ENCODE measurements at regions not wholly inside any gene's neighbourhood (a gene's known extent, or its start where the extent isn't known, plus 50 kb on each side); places are given as distances from the start of the nearest gene placed in this dataset.
A peak's percentile ranks its signal among the peaks of the same experiment; 100 is the strongest.
"Not testable (repeated sequence)": the region's sequence is repeated elsewhere in the genome, so short reads cannot be mapped to it uniquely, and the experiment has no call there.

GRCh38 chr7:69516238-69516820 lies 81.9 kb upstream of the AUTS2 start:
- no peak for DNase-seq (ENCODE audit: low read depth)

- peak; percentile 8 for DNase-seq (ENCODE audit: low read depth)
These were observed 80.1 kb upstream of the AUTS2 start for GRCh38 chr7:69517985-69518704.

GRCh38 chr7:69518705-69519077 lies 79.6 kb upstream of the AUTS2 start:
- no peak for DNase-seq (ENCODE audit: low read depth)

DNA sequence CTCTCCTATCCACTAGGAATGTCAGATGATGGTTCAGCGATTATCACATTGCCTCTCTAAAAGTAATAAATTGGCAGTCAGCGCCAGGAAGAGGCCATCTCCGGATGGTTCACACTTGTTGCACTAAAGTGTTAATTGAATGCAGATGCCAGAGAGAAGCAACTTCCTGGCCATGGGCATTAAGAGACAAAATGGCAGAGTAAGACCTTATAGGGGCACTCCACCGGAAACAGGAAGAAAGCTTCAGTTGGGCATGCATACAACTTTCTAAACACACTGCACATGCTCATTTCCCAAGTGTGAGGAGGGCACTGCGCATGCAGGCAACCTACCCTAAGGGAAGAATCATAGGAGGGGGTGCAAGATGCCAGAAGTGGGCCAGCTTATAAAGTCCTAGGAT lies 71.7 kb upstream of the AUTS2 start:
- no peak for DNase-seq (ENCODE audit: low read depth)

GRCh38 chr7:69527706-69528105 lies 70.6 kb upstream of the AUTS2 start:
- no peak for DNase-seq (ENCODE audit: low read depth)

DNA sequence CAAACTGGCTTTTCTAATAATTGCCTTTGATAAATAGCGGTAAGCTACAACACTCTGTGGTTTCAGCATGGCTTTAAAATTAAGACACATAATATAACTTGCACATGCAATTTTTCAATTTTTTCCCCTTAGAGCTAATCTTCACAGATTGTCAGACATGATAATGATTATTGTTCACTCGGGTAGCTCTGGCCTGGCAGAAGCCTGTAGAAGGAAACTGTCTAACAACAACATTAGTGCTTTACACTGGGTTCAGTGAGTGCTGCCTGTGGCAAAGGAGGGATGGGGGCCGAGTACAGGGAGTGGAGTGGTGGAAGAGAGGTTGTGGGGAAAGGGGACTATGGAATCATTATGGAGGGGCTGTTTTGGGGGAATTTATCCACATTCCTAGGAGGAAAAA lies 67.2 kb upstream of the AUTS2 start:
- no peak for DNase-seq (ENCODE audit: low read depth)

- DNase-seq (ENCODE audit: low read depth) = no peak
These were observed 63.7 kb upstream of the AUTS2 start for GRCh38 chr7:69534461-69535041.

- DNase-seq (ENCODE audit: low read depth) = no peak
These were observed 60.6 kb upstream of the AUTS2 start for GRCh38 chr7:69537691-69538090.

DNA sequence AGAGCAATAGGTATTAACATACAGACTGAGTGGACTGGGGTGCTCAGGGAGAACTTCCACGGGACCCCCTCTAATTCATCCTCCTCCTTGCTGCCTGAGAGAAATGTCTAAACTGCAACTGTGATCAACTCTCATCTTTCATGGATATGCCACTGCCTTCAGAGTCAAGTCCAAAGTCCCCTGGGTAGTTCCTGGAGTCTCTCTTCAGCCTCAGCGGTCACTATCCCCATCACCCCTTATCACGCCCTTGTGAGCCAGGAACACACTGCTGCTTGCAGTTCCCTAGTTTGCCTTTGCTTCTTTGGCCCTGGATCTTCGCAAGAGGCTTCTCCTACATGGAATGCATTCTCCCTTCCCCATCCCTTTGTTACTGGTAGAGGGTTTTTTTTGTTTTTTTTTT lies 58.7 kb upstream of the AUTS2 start:
- no peak for DNase-seq (ENCODE audit: low read depth)

DNA sequence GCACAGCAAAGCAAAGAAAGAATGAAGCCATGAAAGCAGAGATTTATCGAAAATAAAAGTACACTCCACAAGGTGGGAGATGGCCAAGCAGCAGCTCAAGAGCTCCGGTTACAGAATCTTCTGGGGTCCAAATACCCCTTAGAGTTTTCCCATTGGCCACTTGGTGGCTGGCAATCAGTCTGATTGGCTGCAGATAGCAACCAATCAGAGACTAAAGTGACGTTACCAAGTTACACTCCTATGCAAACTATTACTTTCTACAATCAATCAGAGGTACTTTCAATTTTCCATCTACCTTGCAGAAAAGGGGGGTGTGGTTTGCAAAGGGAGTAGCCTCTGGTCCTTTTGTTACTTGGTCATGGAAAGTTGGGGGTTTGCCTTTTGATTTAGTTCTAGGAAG lies 58.0 kb upstream of the AUTS2 start:
- no peak for DNase-seq (ENCODE audit: low read depth)

DNA sequence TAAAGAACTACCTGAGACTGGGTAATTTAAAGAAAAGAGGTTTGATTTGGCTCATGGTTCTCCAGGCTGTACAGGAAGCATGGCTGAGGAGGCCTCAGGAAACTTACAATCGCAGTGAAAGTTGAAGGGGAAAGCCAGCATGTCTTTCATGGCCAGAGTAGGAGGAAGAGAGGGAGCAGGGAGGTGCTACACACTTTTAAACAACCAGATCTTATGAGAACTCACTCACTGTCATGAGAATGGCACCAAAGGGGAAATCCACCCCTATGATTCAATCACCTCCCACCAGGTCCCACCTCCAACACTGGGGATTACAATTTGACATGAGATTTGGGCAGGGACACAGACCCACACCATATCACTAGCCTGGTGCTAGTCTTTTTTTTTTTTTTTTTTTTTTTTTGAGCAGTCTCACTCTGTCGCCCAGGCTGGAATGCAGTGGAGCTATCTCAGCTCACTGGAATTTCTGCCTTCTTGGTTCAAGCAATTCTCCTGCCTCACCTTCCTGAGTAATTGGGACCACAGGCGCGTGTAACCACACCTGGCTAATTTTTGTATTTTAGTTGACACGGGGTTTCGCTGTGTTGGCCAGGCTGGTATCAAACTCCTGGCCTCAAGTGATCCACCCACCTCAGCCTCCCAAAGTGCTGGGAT lies 56.4 kb upstream of the AUTS2 start:
- DNase-seq (ENCODE audit: low read depth) = not testable (repeated sequence)

GRCh38 chr7:69545175-69545574 lies 53.1 kb upstream of the AUTS2 start:
- DNase-seq (ENCODE audit: low read depth) = no peak
